HG03354 (cell line): ENCODE measurements at regions not wholly inside any gene's neighbourhood (a gene's known extent, or its start where the extent isn't known, plus 50 kb on each side); places are given as distances from the start of the nearest gene placed in this dataset.

ENCODE experiments used
- ATAC-seq: cut with Tn5 transposase; IDR thresholded peaks from one replicate; pipeline ENCODE4 v1.9.1; 2021; ENCODE audit warnings: mild to moderate bottlenecking; ENCODE audit not compliant: unreplicated experiment, poor library complexity, severe bottlenecking

- no peak for ATAC-seq
These were observed 279.9 kb upstream of the RUNX1 start for GRCh38 chr21:35328856-35329455.

- no peak for ATAC-seq
These were observed 277.6 kb upstream of the RUNX1 start for GRCh38 chr21:35326677-35327076.

GRCh38 chr21:35325953-35326352, 276.9 kb upstream of the RUNX1 start:
- ATAC-seq, result no peak

GRCh38 chr21:35324372-35325220, 275.5 kb upstream of the RUNX1 start:
- no peak for ATAC-seq

- no peak for ATAC-seq
These were observed 274.8 kb upstream of the RUNX1 start for GRCh38 chr21:35323947-35324346.

GRCh38 chr21:35321322-35322200, 272.5 kb upstream of the RUNX1 start:
- ATAC-seq, result no peak

- ATAC-seq, result no peak
These were observed 270.7 kb upstream of the RUNX1 start for GRCh38 chr21:35319684-35320283.

GRCh38 chr21:35316933-35317332, 267.8 kb upstream of the RUNX1 start:
- ATAC-seq, result no peak

GRCh38 chr21:35316456-35316855, 267.4 kb upstream of the RUNX1 start:
- no peak for ATAC-seq

- ATAC-seq, result no peak
These were observed 265.9 kb upstream of the RUNX1 start for GRCh38 chr21:35314857-35315582.

GRCh38 chr21:35311985-35312384, 262.9 kb upstream of the RUNX1 start:
- no peak for ATAC-seq

GRCh38 chr21:35309316-35309715, 260.2 kb upstream of the RUNX1 start:
- ATAC-seq, result no peak

GRCh38 chr21:35303085-35303484, 254.0 kb upstream of the RUNX1 start:
- ATAC-seq, result no peak

- no peak for ATAC-seq
These were observed 249.7 kb upstream of the RUNX1 start for GRCh38 chr21:35298757-35299156.

GRCh38 chr21:35297665-35298064, 248.6 kb upstream of the RUNX1 start:
- ATAC-seq, result no peak

GRCh38 chr21:35294231-35294898, 245.3 kb upstream of the RUNX1 start:
- no peak for ATAC-seq

GRCh38 chr21:35291973-35292627, 243.0 kb upstream of the RUNX1 start:
- ATAC-seq, result no peak

- ATAC-seq, result no peak
These were observed 241.9 kb upstream of the RUNX1 start for GRCh38 chr21:35291034-35291433.
